ENCODE measurements at regions not wholly inside any gene's neighbourhood (a gene's known extent, or its start where the extent isn't known, plus 50 kb on each side); places are given as distances from the start of the nearest gene placed in this dataset.
"Not testable (repeated sequence)": the region's sequence is repeated elsewhere in the genome, so short reads cannot be mapped to it uniquely, and the experiment has no call there.

- no peak for DNase-seq
Measured at GRCh38 chr6:117761610-117762009, 86.3 kb downstream of the NUS1 start.

GRCh38 chr6:117771403-117771802 is 96.1 kb downstream of the NUS1 start:
- DNase-seq = peak; percentile 20

- no peak for DNase-seq
Measured at GRCh38 chr6:117776441-117776840, 101.2 kb downstream of the NUS1 start.

GRCh38 chr6:117781550-117781949 is 106.3 kb downstream of the NUS1 start:
- no peak for DNase-seq

GRCh38 chr6:117783279-117783678 is 108.0 kb downstream of the NUS1 start:
- no peak for DNase-seq

GRCh38 chr6:117791012-117791411 is 115.7 kb downstream of the NUS1 start:
- DNase-seq = no peak

- DNase-seq = no peak
Measured at GRCh38 chr6:117795234-117795633, 111.8 kb upstream of the SLC35F1 start.

- not testable (repeated sequence) for DNase-seq
Measured at GRCh38 chr6:117798819-117799218, 108.2 kb upstream of the SLC35F1 start.

GRCh38 chr6:117810269-117810668 is 96.8 kb upstream of the SLC35F1 start:
- DNase-seq = no peak

- DNase-seq = no peak
Measured at GRCh38 chr6:117817499-117817898, 89.6 kb upstream of the SLC35F1 start.

GRCh38 chr6:117817992-117818391 is 89.1 kb upstream of the SLC35F1 start:
- DNase-seq = no peak

GRCh38 chr6:117818449-117818848 is 88.6 kb upstream of the SLC35F1 start:
- no peak for DNase-seq

GRCh38 chr6:117829594-117830319 is 77.3 kb upstream of the SLC35F1 start:
- no peak for DNase-seq

GRCh38 chr6:117837261-117837660 is 69.8 kb upstream of the SLC35F1 start:
- DNase-seq = no peak

GRCh38 chr6:117840541-117840983 is 66.5 kb upstream of the SLC35F1 start:
- DNase-seq = no peak

GRCh38 chr6:117847912-117848311 is 59.2 kb upstream of the SLC35F1 start:
- DNase-seq = no peak

GRCh38 chr6:117849087-117849486 is 58.0 kb upstream of the SLC35F1 start:
- no peak for DNase-seq
